Kidney (tissue), 13 donors: ENCODE measurements at regions not wholly inside any gene's neighbourhood (a gene's known extent, or its start where the extent isn't known, plus 50 kb on each side); places are given as distances from the start of the nearest gene placed in this dataset.

Experiments used
- DNase-seq, 5 donors: peaks; one replicate each; pipeline ENCODE4 v3.0.0-alpha.2; 2013 to 2020
- FAIRE-seq: peaks from 2 replicates; lab custom pipeline; 2012; peaks lifted over from hg19 to GRCh38; lab: Jason Lieb, UNC
- H3K27ac ChIP-seq, 2 donors: one replicate each; pipeline ENCODE4 v1.7.0; 2013; ENCODE audit warnings: low read depth in 2 of 2, low read length in 2 of 2, inconsistent platforms in 1 of 2
- H3K27me3 ChIP-seq: one replicate; pipeline ENCODE4 v1.7.1; 2013; ENCODE audit warnings: low read length, inconsistent platforms; ENCODE audit not compliant: control insufficient read depth, insufficient read depth
- H3K36me3 ChIP-seq, 3 donors: one replicate each; pipeline versions ENCODE4 v1.7.0 to v1.7.1; 2013; ENCODE audit warnings: low read length in 3 of 3, control low read depth in 1 of 3, inconsistent platforms in 1 of 3; ENCODE audit not compliant: insufficient read depth in 3 of 3, control insufficient read depth in 2 of 3
- H3K4me1 ChIP-seq, 3 donors: one replicate each; pipeline versions ENCODE4 v1.7.0 to v1.7.1; 2013; ENCODE audit warnings: low read length in 3 of 3, inconsistent platforms in 1 of 3, low read depth in 1 of 3; ENCODE audit not compliant: control insufficient read depth in 2 of 3, insufficient read depth in 2 of 3
- H3K4me3 ChIP-seq, 3 donors: one replicate each; pipeline versions ENCODE4 v1.7.0 to v1.8.1; 2013; ENCODE audit warnings: low read length in 3 of 3, control low read depth in 1 of 3, inconsistent platforms in 1 of 3
- H3K9ac ChIP-seq, 3 donors: one replicate each; pipeline versions ENCODE4 v1.7.0 to v1.7.1; 2013; ENCODE audit warnings: low read length in 3 of 3, control low read depth in 1 of 3, inconsistent platforms in 1 of 3
- H3K9me3 ChIP-seq, 3 donors: one replicate each; pipeline versions ENCODE4 v1.7.0 to v1.7.1; 2013; ENCODE audit warnings: low read length in 3 of 3, control low read depth in 1 of 3, inconsistent platforms in 1 of 3; ENCODE audit not compliant: control insufficient read depth in 2 of 3, insufficient read depth in 1 of 3
- CTCF ChIP-seq: IDR thresholded peaks from 3 replicates; pipeline ENCODE4 v1.5.1; 2012; ENCODE audit warnings: mild to moderate bottlenecking, moderate library complexity, borderline replicate concordance; ENCODE audit not compliant: insufficient read depth; ENCODE audit errors: extremely low read depth
- intact Hi-C: fragments of 100-400 bp; cut with DNase I; formaldehyde crosslinking; loops from one replicate; pipeline ENCODE4 v1.11.1; 2022
- donor health status: control.
- donor health status: control.
- donor health status: control.
- donor health status: control.
- donor health status: control.
- donor health status: DM: yes; HTN: yes; CAD: no.
- donor health status: Normal renal cell carcinoma (clear cell type).

- Histone ChIP-seq H3K4me1 (no peaks in the 10 kb centered on the region), H3K4me3 (no peak overlapping the region), H3K27ac (no peak overlapping the region), H3K27me3 (no peaks in the 10 kb centered on the region), H3K9ac (no peak overlapping the region), H3K9me3 (no peaks in the 10 kb centered on the region), H3K36me3 (no peaks in the 10 kb centered on the region)
- no peak for TF ChIP-seq CTCF
- intact Hi-C loops = no loop called here
- FAIRE-seq = no peak
- DNase-seq = no peak
Measured at GRCh38 chr2:67660015-67660602, 263.0 kb downstream of the ETAA1 start.

- no peak overlapping the region for H3K4me3 ChIP-seq
- no peaks in the 10 kb centered on the region for H3K27me3 ChIP-seq
- FAIRE-seq (no peak), DNase-seq (no peak)
- no peaks in the 10 kb centered on the region for H3K4me1 ChIP-seq
- no peak overlapping the region for H3K9ac ChIP-seq
- intact Hi-C loops = no loop called here
- no peaks in the 10 kb centered on the region for H3K36me3 ChIP-seq
- H3K9me3 ChIP-seq = no peaks in the 10 kb centered on the region
- H3K27ac ChIP-seq = no peak overlapping the region
- TF ChIP-seq CTCF = no peak
Measured at GRCh38 chr2:67660871-67661270, 263.7 kb downstream of the ETAA1 start.

DNA sequence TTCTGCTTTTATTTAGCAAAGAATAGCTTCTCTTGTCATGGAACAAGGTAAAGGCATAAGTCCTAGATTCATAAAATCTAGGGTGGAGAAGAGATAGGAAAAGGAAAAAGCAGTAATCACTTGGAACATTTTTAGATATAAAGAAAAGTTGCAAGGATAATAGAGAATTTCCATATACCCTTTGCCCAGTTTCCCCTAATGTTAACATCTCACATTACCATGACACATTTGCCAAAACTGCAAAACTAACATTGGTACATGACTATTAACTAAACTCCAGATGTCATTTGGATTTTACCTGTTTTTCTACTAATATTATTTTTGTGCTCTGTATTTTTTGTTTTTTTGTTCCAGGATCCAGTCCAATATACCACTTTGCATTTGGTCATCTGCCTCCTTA is 265.1 kb downstream of the ETAA1 start:
- Histone ChIP-seq H3K36me3 (no peaks in the 10 kb centered on the region), H3K9ac (no peak overlapping the region), H3K27me3 (no peaks in the 10 kb centered on the region), H3K4me1 (peaks cover 0 to 4% (median 0%) of the 10 kb centered on the region in 3 donors), H3K9me3 (no peaks in the 10 kb centered on the region), H3K4me3 (no peak overlapping the region), H3K27ac (no peak overlapping the region)
- FAIRE-seq (no peak), DNase-seq (no peak)
- TF ChIP-seq CTCF = no peak
- intact Hi-C loops = no loop called here

DNA sequence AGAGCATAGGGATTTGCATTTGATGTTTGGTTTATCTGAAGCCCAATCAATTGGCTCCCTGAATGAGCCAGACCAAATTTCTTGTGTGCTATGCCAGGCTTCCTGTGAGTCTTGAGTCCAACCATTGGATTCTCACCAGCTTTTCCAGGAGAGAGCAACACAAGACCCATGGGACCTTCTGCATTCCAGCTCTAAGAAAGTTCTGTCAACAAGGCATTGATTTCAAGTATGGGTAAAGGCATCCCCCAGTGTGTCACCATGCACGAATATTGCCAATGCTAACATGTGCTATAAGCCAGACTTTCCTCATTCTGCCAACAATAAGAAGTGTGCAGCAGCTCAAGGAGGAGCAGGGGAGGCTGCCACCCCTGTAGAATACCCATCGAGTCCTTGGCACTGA is 266.6 kb downstream of the ETAA1 start:
- Histone ChIP-seq H3K4me3 (no peak overlapping the region), H3K36me3 (no peaks in the 10 kb centered on the region), H3K27me3 (no peaks in the 10 kb centered on the region), H3K27ac (no peak overlapping the region), H3K9me3 (no peaks in the 10 kb centered on the region), H3K9ac (no peak overlapping the region), H3K4me1 (peaks cover 0 to 4% (median 0%) of the 10 kb centered on the region in 3 donors)
- intact Hi-C loops = no loop called here
- FAIRE-seq = no peak
- TF ChIP-seq CTCF = no peak
- no peak for DNase-seq
